Activated T-cell treated with anti-CD3 and anti-CD28 coated beads, Interleukin-2, amount 50 U/mL, for 72 hours (primary cell): ENCODE measurements at regions not wholly inside any gene's neighbourhood (a gene's known extent, or its start where the extent isn't known, plus 50 kb on each side); places are given as distances from the start of the nearest gene placed in this dataset.
"Not testable (repeated sequence)": the region's sequence is repeated elsewhere in the genome, so short reads cannot be mapped to it uniquely, and the experiment has no call there.

Experiments
- ATAC-seq, 2 donors: fragments of 150-1000 bp; cut with Tn5 transposase; replicated peaks in 1 of 2; 2 replicates each; pipeline ENCODE4 v1.10.0; 2021; ENCODE audit warnings: moderate library complexity in 2 of 2, mild to moderate bottlenecking in 1 of 2
- DNase-seq, 2 donors: peaks; one replicate each; pipeline ENCODE4 v3.0.0; 2021 to 2022; ENCODE audit warnings: mixed read lengths in 1 of 2
- H3K27ac Mint-ChIP-seq: one replicate; pipeline ENCODE4 v1.8.0; 2022; ENCODE audit warnings: mild to moderate bottlenecking, moderate library complexity, mixed read lengths
- H3K27me3 Mint-ChIP-seq: one replicate; pipeline ENCODE4 v1.8.0; 2022; ENCODE audit warnings: low read depth, mixed read lengths
- H3K36me3 Mint-ChIP-seq, 2 donors: one replicate each; pipeline ENCODE4 v1.8.0; 2022; ENCODE audit warnings: mixed read lengths in 2 of 2, mild to moderate bottlenecking in 1 of 2; ENCODE audit not compliant: insufficient read depth in 2 of 2
- H3K4me1 Mint-ChIP-seq: one replicate; pipeline ENCODE4 v1.8.0; 2022; ENCODE audit warnings: low read depth, mixed read lengths
- H3K4me3 Mint-ChIP-seq, 2 donors: one replicate each; pipeline ENCODE4 v1.8.0; 2022; ENCODE audit warnings: mild to moderate bottlenecking in 2 of 2, mixed read lengths in 2 of 2, moderate library complexity in 2 of 2
- H3K9me3 Mint-ChIP-seq, 2 donors: one replicate each; pipeline ENCODE4 v1.8.0; 2022; ENCODE audit warnings: mixed read lengths in 2 of 2

DNA sequence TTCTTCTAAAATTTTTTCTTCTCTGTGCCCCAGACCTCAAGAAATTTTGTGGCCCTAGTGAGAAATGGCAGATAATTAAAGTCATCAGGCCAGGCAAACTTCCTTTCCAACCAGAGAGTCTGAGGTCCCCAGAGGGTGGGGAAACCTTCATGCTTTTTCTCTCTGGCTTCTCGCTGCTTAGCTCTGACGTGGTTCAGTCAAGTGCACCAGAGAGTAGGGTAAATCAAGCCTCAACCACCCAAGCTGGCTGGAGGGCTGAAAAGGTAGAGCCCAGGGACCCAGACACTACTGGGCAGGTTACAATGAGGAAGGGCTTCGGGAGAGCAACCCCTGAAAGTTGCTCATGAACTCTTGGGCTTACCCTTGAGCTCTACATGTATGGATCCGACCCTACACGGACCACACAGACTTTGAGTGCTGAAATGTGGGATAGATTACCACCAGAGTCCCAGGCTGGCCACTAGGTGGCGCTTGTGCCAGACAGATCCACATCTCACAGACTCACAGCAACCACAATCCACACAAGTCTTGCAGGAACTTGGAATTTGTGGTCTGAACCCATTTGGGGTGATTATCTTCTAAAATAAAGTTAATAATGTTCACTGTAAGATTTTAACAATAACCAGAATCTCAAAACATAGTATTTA lies 323.5 kb downstream of the KLF13 start:
- not testable (repeated sequence) for H3K27me3 Mint-ChIP-seq, H3K36me3 Mint-ChIP-seq, H3K27ac Mint-ChIP-seq, H3K4me3 Mint-ChIP-seq, H3K4me1 Mint-ChIP-seq, H3K9me3 Mint-ChIP-seq
- peak; percentile 47 to 51 for ATAC-seq
- peak; percentile 29 to 47 for DNase-seq

DNA sequence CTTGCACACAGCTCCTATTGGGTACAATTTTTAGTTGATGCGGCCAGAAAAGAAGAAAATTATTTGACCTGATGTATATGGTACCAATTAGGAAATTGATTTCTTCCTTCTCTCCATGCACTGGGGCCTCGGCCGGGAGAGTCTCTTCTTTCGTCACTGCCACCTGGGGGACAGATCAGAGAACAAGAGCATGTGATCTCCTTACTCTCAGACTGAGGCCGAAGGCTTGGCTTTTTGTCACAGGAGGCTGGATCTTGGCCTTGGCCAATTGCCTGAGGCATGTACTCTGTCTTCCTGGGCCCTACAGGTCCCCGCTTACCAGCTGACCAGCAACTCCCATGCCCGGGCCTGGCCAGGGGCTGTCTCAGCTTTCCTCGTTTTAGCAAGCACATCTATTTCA lies 330.3 kb downstream of the KLF13 start:
- not testable (repeated sequence) for H3K27me3 Mint-ChIP-seq, H3K4me1 Mint-ChIP-seq, H3K27ac Mint-ChIP-seq, H3K4me3 Mint-ChIP-seq, H3K36me3 Mint-ChIP-seq, H3K9me3 Mint-ChIP-seq, DNase-seq, ATAC-seq

DNA sequence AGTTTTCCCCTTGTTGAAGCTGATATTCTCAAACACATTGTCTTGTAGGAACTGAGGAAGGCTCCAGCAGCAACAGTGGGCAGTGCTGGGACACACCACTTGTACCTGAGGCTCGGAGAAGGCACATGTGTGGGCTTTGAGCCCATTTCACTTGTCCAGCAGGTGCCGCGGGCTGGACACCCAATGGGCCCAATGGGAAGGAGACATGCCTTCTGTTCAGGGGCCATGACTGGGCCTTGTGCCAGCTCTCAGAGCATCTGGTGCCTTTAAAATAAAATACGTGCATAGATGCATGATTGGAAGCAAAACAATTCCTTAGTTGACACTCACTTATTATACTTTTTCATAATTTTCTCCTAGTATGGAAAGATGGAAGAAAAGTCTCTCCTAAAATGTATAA lies 334.2 kb downstream of the KLF13 start:
- H3K4me1 Mint-ChIP-seq, result no peaks in the 10 kb centered on the region
- no peaks in the 10 kb centered on the region for H3K9me3 Mint-ChIP-seq
- no peak for ATAC-seq
- peaks cover 6% of the 10 kb centered on the region for H3K27me3 Mint-ChIP-seq
- no peak overlapping the region for H3K4me3 Mint-ChIP-seq
- H3K36me3 Mint-ChIP-seq, result no peaks in the 10 kb centered on the region
- DNase-seq, result no peak
- H3K27ac Mint-ChIP-seq, result no peak overlapping the region

DNA sequence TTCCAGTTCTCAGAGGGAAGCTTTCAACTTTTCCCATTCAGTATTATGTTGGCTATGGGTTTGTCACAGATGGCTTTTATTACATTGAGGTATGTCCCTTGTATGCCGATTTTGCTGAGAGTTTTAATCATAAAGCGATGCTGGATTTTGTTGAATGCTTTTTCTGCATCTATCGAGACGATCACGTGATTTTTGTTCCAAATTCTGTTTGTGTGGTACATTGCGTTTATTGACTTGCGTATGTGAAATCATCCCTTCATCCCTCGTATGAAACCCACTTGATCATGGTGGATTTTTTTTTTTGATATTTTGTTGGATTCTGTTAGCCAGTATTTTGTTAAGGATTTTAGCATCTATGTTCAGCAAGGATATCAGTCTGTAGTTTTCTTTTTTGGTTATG lies 339.1 kb downstream of the KLF13 start:
- H3K4me1 Mint-ChIP-seq, H3K27ac Mint-ChIP-seq, ATAC-seq, DNase-seq, H3K36me3 Mint-ChIP-seq, H3K9me3 Mint-ChIP-seq, H3K4me3 Mint-ChIP-seq: not testable (repeated sequence)
- H3K27me3 Mint-ChIP-seq, result peaks cover 12% of the 10 kb centered on the region

DNA sequence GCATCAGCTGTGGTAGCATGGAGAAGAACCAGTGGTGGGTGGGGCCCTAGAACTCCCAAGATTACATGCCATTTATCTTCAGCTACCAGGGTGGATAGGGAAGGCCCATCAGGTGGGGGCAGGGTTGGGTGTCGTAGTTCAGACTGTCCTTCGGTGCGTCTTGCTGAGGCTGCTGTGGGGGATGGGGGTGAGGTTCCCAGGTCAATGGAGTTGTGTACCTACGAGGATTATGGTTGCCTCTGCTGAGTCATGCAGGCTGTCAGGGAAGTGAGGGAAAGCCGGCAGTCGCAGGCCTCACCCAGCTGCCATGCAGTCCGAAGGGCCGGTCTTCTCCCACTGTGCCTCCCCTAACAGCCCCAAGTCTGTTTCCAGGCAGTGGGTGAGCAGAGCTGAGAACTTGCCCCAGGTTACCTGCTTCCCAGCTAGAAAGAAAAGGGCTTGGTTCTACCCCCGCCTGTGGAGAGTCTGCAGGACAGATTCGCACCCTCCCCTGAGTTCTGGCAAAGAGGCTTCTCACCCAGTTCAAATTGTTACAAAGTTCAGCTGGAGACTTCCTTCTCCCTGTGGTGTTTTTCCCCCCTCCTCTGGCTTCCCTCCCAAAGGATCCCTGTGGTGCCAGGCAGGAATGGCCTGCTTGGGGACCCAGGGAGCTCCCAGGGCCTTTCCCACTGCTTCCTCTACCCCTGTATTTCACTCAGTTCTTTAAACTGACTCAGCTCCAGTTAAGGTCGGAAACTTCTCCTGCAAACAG lies 342.7 kb downstream of the KLF13 start:
- H3K9me3 Mint-ChIP-seq, result not testable (repeated sequence)

DNA sequence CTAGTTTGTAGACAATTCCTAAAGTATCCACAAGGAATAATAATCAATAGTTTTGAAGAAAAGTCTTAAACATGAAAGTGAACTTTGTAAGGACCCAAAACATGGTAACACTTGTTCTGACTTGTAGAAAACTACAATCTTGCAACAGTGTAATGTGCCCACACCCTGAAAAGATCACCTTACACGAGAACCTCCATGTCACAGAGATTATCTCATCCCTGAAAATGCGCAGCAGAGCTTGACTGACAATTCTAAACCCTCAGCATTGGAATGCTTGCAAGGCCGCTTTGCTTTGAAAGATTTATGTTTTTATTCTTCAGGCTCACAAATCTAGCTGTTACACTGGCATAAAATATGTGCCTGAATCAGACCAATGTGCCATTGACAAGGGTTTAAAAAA lies 346.6 kb downstream of the KLF13 start:
- not testable (repeated sequence) for H3K36me3 Mint-ChIP-seq, DNase-seq, H3K4me3 Mint-ChIP-seq, H3K4me1 Mint-ChIP-seq, H3K27ac Mint-ChIP-seq, H3K9me3 Mint-ChIP-seq, ATAC-seq
- peaks cover 16% of the 10 kb centered on the region for H3K27me3 Mint-ChIP-seq

More for the DNA sequence above, 342.7 kb downstream of the KLF13 start:
- H3K4me3 Mint-ChIP-seq, H3K27ac Mint-ChIP-seq, H3K4me1 Mint-ChIP-seq, H3K36me3 Mint-ChIP-seq, DNase-seq, ATAC-seq: not testable (repeated sequence)
- peaks cover 18% of the 10 kb centered on the region for H3K27me3 Mint-ChIP-seq

DNA sequence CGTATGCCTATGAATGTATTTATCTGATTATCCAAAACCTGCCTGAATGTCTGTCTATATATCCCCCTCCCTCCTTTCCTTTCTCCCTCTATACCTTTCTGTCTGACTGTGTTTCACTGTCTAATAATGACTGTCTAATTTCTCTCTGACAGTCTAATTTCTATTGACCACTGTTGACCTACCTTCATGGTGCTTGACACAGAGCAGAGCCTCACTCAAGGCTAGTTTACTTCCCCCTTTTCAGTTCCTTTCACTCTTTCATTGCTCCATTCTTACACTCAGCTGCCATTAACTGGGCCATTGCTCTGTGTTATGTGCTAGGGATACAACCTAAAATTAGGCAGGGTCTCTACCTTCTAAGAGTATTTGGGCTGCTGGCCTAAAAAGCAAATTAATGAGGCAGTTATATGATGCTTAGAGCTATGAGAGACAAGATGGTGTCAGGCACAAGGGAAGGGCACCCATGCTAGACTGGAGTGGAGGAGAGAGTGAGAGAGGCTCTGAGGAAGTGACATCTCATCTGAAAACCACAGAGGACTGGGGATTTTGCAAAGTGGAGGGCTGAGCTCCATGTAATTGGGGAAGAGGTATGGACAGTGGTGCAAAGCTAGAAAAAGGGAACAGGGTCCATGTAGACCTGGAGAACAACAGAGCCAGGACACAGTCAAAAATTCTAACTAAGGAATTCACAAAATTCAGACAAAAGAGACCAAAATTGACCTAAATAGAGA lies 348.6 kb upstream of the CHRNA7 start:
- not testable (repeated sequence) for DNase-seq, H3K4me3 Mint-ChIP-seq, ATAC-seq, H3K36me3 Mint-ChIP-seq, H3K9me3 Mint-ChIP-seq, H3K27ac Mint-ChIP-seq, H3K27me3 Mint-ChIP-seq, H3K4me1 Mint-ChIP-seq

DNA sequence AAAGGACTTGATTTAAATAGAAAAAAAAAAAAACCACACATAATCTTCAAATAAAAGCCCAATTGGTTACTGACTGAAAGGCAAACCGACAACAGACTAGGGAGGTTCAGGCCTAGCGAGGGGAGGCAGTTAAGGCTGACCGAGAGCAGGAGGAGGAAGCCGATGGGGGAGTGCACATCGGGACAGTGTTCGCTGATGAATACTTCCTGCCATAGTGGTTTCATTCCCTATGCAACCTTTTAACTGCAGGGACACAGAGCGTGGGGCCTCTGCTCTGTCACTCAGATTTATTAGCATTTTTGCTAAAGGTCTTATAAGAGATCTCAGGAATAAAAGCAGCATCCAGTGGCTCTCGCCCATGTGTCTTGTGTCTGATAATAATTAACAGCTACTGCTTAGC lies 343.2 kb upstream of the CHRNA7 start:
- not testable (repeated sequence) for H3K4me3 Mint-ChIP-seq, ATAC-seq, DNase-seq, H3K36me3 Mint-ChIP-seq, H3K27me3 Mint-ChIP-seq, H3K27ac Mint-ChIP-seq, H3K4me1 Mint-ChIP-seq, H3K9me3 Mint-ChIP-seq

DNA sequence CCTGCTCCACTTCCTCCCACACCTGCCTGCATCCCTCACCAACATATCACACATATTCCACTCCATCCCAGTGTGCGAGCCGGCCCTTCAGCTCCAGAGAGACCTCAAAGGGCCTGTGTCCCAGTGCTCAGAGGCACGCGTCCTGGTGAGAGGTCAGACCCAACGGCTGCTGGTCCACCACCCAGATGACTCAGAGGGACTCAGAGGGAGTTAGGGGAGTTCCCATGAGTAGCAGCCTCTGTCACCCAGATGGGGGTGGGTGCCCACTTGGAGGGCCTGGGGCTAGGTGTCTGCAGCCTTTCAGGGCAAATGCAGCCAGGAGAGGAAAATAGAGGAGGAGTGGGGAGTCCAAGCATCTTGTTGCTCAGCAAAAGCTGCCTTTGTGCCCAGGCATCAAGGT lies 333.8 kb upstream of the CHRNA7 start:
- not testable (repeated sequence) for ATAC-seq, H3K4me1 Mint-ChIP-seq, H3K4me3 Mint-ChIP-seq, H3K27me3 Mint-ChIP-seq, H3K9me3 Mint-ChIP-seq, DNase-seq, H3K27ac Mint-ChIP-seq, H3K36me3 Mint-ChIP-seq

DNA sequence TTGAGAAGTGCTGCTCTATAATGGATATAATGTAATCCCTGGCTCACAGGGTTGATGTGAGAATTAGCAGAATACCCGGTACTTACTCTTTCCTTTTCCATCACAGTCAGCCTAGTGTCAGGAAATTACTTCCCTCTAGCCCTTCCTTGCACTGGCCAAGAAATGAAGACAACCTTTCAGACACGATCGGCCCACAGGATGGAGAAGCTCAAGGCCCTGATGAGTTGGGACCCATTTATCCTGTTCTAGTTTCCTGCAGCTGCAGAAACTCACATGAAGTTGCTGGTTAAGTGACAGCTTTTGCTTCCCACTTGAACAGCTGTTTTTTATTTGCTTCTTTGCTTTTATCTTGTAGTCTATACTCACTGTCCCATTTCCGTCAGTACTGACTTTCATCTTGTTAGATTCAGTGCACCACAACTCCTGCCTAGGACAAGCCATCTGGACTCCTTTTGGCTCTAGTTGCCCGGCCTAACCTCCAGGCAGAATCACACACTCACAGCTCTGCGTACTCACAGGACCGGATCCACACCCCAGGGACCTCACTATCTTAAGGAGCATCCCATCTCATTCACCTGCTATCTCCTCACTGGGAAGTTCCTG lies 325.1 kb upstream of the CHRNA7 start:
- DNase-seq, H3K27ac Mint-ChIP-seq, H3K27me3 Mint-ChIP-seq, ATAC-seq, H3K36me3 Mint-ChIP-seq, H3K9me3 Mint-ChIP-seq, H3K4me1 Mint-ChIP-seq, H3K4me3 Mint-ChIP-seq: not testable (repeated sequence)

DNA sequence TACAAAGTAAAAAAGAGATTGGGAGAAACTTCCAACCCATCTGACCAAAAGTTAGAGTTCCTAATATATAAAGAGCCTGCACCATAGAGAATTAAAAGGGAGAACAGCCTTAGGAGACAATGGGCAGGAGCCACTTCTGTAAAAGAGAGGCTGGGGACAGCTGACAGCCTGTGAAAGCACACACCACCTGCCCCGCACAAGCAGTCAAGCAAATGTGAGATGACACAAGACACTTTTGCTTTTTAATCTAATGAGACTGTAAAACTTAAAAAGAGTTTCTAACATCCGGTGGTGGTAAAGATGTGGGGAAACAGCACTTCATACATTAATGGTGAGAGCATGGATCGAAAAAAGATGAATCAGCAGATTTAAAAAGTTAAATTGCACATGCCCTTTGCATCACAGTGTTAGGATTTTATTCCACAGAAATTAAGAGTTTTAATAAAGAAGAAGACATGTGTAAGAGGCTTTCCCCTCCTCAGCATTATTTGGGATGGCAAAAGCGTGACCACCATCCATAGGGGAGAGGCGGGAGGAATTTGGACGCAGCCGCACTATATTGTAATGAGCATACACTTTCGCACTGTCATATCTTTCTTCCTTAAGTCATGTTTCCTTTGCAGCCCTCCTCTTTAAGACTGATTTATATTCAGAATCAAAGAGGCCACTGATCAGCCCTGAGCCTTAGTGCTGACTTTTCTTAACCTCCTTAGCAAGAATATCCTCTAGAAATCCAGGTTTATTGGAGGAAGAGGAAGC lies 322.2 kb upstream of the CHRNA7 start:
- H3K36me3 Mint-ChIP-seq, H3K27me3 Mint-ChIP-seq, H3K4me3 Mint-ChIP-seq, H3K9me3 Mint-ChIP-seq, H3K4me1 Mint-ChIP-seq, H3K27ac Mint-ChIP-seq, DNase-seq: not testable (repeated sequence)
- ATAC-seq, result peak; percentile 76 to 85

DNA sequence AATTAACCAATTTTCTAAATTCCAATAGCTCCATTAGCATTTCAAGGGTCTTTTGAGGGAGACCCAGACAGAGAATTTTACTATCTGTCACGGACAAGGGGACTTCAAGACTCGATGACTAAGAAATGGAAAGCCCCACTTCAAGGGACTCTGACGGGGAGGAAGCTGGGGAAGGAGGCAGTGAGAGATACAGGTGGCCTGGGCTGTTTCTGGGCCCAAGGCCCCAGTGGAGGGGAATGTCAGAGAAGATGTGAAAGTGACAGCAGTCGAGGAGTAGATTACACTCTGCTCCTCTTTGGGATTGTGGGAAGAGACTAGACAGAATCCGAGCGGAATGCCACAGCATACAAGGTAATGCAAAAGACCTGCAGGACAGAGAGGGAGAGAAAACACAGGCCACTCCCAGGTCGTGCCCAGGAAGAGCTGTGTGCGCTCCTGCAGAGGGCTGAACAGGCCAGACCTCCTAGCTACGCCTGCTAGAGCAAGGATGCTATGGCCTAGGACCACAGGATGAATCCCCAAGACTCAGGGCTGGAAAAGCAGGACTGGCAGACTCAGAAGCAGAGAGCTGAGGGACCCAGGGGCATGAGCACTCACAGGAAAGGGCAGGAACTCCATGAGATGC lies 321.5 kb upstream of the CHRNA7 start:
- ATAC-seq, result peak; percentile 86 to 87
- H3K9me3 Mint-ChIP-seq, DNase-seq, H3K36me3 Mint-ChIP-seq, H3K27me3 Mint-ChIP-seq, H3K4me3 Mint-ChIP-seq, H3K4me1 Mint-ChIP-seq, H3K27ac Mint-ChIP-seq: not testable (repeated sequence)
